ENCODE measurements at regions not wholly inside any gene's neighbourhood (a gene's known extent, or its start where the extent isn't known, plus 50 kb on each side); places are given as distances from the start of the nearest gene placed in this dataset.
"Not testable (repeated sequence)": the region's sequence is repeated elsewhere in the genome, so short reads cannot be mapped to it uniquely, and the experiment has no call there.

- no peak for DNase-seq (ENCODE audit: low read depth in 3 of 3)
Observed at GRCh38 chr13:110045202-110045601, 258.8 kb upstream of the IRS2 start.

DNA sequence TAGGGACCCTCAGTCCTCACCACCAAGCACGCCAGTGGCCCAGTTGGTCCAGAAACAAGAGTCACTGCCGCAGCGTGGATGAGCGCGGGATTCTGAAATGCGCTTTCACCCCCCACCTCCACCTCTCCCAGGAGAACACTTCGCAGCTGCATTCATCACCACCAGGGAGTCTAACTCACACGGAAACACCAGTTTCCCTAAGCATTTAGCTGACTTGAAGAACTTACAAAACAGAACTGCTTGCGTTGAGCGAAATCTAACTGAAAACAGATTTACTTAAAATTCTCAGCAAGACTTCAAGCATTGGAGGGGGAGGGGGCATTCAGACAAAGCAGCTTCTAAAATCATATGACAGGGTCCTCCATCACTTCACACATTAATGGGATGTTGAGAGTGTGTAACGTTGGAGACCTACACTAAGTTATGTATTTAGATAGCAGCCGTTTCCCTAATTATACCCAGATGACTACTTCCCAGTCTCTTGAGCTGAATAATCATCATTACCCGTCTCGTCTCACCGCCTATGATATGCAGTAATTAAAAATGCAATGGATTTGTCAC, 258.2 kb upstream of the IRS2 start:
- DNase-seq (ENCODE audit: low read depth in 3 of 3), result no peak

- DNase-seq (ENCODE audit: low read depth in 3 of 3), result no peak
Observed at GRCh38 chr13:110042253-110042950, 256.0 kb upstream of the IRS2 start.

GRCh38 chr13:110041638-110042037, 255.3 kb upstream of the IRS2 start:
- not testable (repeated sequence) for DNase-seq (ENCODE audit: low read depth in 3 of 3)

DNA sequence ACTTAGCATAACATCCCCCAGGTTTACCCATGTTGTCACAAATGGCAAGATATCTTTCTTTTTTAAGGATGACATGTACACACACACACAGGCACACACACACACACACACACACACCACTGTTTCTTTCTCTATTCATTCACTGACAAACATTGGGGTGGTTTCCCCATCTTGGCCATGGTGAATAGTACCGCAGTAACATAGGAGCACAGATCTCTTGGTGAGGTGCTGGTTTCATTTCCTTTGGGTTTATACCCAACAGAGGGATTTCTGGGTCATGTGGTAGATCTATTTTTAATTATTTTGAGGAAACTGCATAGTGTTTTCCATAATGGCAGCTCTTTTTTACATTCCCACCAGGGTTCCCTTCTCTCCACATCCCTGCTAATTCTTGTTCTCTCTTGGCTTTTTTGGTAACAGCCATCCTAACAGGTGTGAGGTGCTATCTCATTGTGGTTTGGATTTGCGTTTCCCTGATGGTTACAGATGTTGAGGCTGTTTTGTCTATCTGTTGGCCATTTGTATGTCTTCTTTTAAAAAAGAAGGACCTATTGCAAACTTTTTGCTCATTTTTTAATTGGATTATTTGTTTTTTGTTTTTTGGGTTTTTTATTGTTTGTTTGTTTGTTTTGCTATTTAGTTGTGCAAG, 251.7 kb upstream of the IRS2 start:
- no peak for DNase-seq (ENCODE audit: low read depth in 3 of 3)

- DNase-seq (ENCODE audit: low read depth in 3 of 3), result no peak
Observed at GRCh38 chr13:110036060-110036459, 249.7 kb upstream of the IRS2 start.

GRCh38 chr13:110034031-110034549, 247.7 kb upstream of the IRS2 start:
- DNase-seq (ENCODE audit: low read depth in 3 of 3), result no peak

- no peak for DNase-seq (ENCODE audit: low read depth in 3 of 3)
Observed at GRCh38 chr13:110032969-110033368, 246.6 kb upstream of the IRS2 start.

DNA sequence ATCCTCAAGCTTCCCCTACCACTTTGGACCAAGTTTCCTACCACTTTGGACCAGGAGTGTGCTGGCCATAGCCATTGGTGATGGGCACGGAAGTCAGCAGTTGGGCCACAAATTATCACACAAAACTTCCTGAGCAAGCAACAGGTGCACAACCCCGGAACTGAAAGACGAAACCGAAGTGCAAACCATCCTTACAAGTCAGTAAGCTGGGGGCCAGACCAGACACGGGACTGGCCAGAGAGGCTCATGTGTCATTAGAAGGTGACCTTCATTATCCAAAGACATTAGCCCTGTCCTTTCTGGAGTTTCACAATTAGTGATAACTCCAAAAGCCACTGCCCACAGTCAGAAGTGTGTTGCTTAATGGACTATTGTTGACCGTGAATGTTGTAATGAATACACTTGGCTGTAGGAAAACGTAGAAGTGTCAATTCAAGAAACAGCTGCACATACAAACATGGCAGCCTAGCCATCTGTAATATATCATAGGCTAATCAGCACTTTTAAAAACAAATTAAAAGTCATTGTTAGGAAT, 244.1 kb upstream of the IRS2 start:
- DNase-seq (ENCODE audit: low read depth in 3 of 3), result no peak

DNA sequence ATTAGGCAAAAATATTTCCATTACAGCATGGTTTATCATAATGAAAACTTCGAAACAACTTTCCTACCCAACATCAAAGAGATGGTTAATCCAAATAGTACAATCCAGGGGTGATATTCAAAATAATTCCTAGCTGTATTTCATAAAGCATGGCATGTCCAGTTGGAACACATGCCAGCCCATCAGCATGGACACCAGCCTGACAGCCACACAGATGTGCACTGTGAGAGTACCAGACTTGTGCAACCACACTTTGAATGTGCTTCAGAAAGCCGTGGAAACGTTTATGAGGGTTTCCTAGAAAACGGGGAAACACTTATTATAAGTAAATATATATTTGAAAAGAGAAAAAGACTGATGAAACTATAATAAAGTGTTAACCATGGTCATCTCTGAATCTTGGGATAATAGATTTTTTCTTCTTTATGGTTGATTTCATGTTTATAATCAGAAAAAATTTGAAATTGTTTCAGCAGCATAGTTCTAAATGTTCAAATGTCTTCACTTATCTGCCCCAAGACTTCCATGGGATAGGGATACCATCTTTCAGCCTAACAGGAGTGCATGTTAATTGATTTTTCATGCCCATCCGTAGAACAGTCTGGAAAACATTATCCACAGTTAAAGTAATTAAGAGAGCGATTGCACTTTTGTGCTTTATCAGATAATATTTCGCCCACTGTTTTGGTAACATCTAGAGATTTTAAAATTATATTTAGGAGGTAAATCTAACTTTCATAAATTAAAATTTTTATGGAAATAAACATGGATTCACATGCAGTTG, 242.6 kb upstream of the IRS2 start:
- DNase-seq (ENCODE audit: low read depth in 3 of 3), result no peak

GRCh38 chr13:110028311-110028710, 241.9 kb upstream of the IRS2 start:
- DNase-seq (ENCODE audit: low read depth in 3 of 3), result no peak

- no peak for DNase-seq (ENCODE audit: low read depth in 3 of 3)
Observed at GRCh38 chr13:110027470-110028240, 241.3 kb upstream of the IRS2 start.

DNA sequence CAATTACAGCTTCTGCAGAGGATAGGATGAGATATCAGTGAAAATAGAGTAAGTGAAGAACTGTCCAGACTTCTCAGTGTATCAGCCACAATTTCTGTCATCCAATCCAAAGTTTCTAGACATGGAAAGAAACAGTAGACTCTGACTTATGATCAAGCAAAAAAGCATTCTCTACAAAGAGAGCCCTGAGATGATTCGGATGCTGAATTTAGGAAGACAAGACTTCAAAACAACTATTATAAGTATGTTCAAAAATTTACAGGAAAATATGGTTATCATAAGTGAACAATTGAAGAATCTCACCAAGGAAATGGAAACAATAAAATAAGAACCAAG, 238.2 kb upstream of the IRS2 start:
- DNase-seq (ENCODE audit: low read depth in 3 of 3), result no peak

DNA sequence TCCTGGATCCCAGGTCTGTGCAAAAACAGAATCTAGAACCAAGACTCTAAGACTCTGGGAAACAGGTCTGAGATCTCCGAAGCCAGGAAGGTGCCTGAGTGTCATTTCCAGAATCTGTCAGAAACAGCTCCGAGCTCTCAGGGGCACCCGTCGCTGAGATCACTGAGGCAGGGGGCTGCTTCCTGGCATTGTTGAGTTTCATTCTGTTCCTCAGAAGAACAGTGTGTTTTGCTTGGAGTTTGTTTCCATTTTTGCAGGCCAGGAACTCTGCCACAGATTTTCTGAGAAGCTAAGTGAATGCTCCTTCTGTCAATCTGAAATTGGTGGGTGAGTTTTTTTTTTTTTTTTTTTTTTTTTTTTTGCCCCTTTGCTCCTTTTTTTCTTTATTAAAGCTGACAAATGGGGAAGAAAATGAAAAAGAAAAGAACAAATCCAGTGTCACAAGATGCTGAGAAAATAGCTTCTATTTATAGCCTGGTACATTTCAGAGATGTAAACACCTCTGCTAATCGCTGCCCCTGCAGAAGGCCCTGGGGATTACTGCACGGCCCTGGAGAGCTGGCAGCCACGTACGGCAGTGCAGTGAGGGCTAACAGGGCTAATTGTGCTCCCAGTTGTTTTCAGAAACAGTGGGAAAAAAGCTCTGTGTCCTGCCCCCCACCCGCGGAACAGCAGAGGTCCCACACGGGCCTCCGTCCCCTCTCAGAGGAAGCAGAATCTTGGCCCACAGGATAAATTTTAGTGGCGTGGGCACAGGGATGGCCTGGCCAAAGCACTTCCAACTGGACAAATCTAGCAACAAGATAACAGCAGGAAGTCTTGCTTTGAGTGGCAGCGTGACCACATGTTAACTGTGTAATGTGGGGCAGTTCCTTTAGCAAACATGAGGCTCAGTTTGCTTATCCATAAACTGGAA, 237.6 kb upstream of the IRS2 start:
- DNase-seq (ENCODE audit: low read depth in 3 of 3), result no peak

- DNase-seq (ENCODE audit: low read depth in 3 of 3), result no peak
Observed at GRCh38 chr13:110018009-110018408, 231.6 kb upstream of the IRS2 start.

DNA sequence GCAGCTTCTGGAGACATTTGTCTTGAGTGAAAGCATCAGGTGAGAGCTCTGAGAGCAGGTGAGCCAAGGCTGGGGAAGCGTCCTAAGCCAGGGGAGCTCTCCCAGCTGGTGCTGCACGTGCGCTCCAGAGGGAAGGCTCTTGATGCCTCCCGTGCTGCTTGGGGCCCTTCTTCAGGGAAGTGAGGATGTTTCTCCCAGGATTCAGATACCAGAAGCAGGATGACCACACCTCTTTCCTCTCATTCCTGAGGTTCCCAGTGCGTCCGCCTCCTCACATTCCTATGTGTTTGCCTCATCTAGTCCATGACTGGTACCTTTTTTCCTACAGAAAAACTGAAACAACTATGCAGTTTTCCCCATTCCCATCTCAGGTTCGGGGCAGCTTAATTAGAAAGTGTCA, 231.0 kb upstream of the IRS2 start:
- DNase-seq (ENCODE audit: low read depth in 3 of 3), result no peak

DNA sequence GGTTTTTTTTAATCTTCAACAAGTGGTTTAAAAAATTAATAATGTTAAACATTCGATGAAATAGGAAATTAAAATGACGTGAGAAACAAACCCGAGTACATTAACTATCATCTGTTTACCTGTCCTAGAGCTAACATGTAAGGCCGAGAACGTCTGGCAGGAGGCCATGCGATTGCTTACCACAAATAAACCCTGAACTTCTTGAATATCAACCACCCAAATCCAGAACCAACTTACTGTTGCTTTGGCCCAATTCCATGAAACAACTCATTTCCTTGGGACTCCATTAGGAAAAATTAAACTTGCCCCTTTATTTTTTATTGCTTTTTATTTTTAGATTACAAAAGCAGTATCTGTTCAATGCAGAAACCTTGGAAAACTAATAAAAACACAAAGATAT, 228.9 kb upstream of the IRS2 start:
- no peak for DNase-seq (ENCODE audit: low read depth in 3 of 3)

DNA sequence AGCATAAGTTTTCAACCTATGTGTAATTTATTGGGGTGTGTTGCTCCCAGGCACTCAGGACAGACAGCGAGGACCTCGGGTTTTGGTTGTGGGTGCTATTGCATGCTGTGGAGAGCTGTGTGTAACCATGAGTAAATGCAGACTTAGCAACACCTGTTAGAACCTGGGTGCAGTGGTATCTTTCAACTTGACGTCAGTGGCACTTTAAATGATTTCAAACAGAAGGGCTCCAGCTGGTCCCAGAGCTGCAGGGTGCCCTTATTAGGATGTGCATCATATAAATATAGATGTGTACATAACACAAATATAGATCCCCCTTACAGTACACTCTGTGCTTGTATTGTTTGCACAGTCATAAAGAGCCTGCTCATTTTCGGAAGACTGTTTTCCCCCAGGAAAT, 228.3 kb upstream of the IRS2 start:
- DNase-seq (ENCODE audit: low read depth in 3 of 3), result no peak

GRCh38 chr13:110012102-110012739, 225.8 kb upstream of the IRS2 start:
- no peak for DNase-seq (ENCODE audit: low read depth in 3 of 3)
